Stimulated activated CD8-positive, alpha-beta memory T cell treated with anti-CD3 and anti-CD28 coated beads, Interleukin-2, amount 100 ng/mL, for 48 hours (primary cell): ENCODE measurements at regions not wholly inside any gene's neighbourhood (a gene's known extent, or its start where the extent isn't known, plus 50 kb on each side); places are given as distances from the start of the nearest gene placed in this dataset.
"Not testable (repeated sequence)": the region's sequence is repeated elsewhere in the genome, so short reads cannot be mapped to it uniquely, and the experiment has no call there.

Experiments
- DNase-seq, 2 donors: peaks; one replicate each; pipeline ENCODE4 v3.0.0-alpha.2; 2020; ENCODE audit warnings: low read depth in 2 of 2

- no peak for DNase-seq
Observed at GRCh38 chr6:137309078-137309762, 90.0 kb upstream of the IFNGR1 start.

DNA sequence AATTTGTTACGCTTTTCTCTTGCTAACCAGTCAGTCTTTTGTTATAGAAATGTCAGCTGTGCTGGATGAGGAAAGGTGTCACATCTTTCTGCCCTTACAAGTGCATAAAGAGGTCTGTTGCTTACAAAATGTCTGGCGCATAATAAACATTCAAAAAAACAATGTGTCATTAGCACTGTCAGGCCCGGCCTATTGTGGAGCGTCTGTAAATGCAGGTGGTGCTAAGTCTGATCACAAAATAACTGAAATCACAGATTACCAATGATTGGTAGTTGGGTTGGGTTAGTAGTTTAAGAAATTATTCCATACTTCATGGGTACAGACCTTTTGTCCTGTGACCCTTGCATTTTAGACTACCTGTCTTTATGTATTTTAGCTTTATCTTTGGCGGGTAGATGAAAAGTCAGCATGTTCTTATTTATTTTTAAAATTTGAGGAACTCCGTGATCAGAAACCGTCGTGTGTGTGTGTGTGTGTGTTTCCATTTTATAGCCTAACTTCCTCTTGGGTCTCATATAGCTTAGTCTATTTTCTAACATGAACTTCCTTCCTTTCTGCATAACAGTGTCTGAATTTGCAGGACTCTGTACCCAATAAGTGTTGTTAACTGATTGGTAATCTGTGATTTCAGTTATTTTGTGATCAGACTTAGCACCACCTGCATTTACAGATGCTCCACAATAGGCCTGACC lies 88.1 kb upstream of the IFNGR1 start:
- DNase-seq, result no peak

- no peak for DNase-seq
Observed at GRCh38 chr6:137305691-137306090, 86.5 kb upstream of the IFNGR1 start.

DNA sequence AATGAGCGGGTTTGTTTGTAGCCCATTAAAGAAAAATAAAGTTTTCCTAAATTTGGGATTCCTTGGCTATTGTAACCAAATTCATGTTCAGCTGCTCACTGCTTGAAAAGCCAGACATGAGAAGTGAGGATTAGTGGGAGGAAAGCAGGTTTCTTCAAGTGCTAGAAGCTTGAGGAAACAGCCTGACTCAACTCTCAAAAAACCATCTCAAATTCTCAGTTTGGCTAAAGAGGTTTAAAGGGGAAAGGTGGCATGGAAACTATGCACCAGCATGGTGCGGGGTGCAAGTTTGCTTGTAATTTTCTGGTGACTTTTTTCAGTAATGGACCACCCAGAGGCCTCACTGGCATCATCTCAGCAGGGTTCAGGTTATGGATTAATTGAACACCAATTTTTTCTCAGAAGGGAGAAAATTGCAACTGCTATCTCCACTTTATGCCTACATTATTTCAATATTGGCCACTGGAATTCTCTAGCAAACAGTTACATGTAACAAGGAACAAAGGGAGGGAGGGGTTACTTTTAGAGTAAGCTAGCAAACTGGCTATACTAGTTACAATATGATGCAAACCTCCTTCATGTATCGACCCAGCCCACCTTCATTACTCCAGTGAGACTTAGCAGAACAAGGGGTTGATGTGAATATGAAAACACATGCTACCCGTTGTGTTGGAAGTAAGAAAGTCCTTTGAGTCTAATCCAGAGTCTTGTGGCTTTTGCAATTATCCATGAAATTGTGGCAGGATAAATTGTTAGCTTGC lies 85.0 kb upstream of the IFNGR1 start:
- no peak for DNase-seq

- DNase-seq, result no peak
Observed at GRCh38 chr6:137303441-137303840, 84.3 kb upstream of the IFNGR1 start.

DNA sequence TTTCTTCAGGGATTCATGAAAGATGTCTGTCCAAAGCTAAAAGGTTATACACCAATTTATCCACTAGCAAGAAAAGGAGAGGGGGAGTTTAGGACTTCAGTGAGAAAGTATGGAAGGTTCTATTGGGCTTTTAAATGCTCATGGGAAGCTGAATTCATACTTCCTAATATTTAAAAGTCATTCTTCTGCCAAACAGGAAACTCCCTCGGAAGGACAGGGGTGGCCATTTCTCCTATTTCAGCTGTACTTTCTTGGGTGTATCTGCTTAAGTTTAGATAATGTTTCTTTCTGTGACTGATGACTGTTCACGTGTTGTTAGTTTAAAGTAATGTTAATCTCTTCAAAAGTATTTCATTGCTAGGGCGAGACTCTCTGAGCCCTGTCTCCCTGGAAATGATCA lies 80.5 kb upstream of the IFNGR1 start:
- DNase-seq, result no peak

GRCh38 chr6:137297887-137298286 lies 78.7 kb upstream of the IFNGR1 start:
- no peak for DNase-seq

DNA sequence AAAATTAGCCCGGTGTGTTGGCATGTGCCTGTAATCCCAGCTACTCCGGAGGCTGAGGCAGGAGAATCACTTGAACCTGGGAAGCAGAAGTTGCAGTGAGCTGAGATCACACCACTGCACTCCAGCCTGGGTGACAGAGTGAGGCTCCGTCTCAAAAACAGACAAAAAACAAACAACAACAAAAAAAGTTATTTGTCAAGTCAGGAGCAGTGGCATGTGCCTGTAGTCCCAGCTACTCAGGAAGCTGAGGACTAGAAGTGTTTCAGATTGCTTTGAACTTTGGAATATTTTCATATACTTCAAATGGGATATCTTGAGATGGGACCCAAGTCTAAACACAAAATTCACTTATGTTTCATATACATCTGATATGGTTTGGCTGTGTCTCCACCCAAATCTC lies 73.1 kb upstream of the IFNGR1 start:
- DNase-seq, result not testable (repeated sequence)

DNA sequence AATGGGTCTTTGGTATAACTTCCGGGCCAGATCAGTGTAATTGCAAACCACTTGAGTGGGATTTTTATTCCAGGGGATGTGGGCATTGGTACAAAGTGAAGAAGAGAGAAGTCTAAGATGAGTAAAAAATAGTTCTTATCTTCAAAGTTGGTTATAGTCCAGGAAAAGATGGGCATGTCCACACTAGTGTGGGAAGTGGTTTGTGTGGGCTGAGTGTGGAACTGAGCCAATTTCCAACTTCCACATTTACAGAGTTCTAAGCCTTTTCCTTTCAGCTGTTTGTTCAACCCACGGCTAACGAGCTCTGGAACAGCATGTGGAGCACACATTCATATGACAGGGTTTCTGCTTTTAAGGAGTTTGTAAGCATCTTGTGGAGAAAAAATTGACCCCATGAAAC lies 72.3 kb upstream of the IFNGR1 start:
- DNase-seq, result no peak

GRCh38 chr6:137290601-137291261 lies 71.5 kb upstream of the IFNGR1 start:
- DNase-seq, result no peak

- DNase-seq, result no peak
Observed at GRCh38 chr6:137286916-137287315, 67.7 kb upstream of the IFNGR1 start.

DNA sequence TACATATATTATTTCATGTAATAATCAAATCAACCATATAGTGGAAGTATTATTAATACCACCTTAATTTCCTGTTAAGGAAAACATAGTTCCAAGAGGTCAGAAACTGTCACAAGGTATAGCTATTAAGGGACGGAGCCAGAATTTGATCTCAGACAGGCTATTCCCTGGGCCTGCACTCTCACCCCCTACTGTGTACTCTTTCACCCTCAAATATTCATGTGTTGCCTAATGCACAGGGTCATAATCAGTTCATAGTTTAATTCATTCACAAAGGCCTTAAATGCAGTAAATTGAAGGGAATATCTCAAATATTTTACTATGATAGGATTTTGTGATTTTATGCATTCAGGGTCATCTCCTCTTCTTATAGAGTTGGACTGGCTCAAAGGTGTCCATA lies 67.2 kb upstream of the IFNGR1 start:
- DNase-seq, result no peak

GRCh38 chr6:137284811-137285110 lies 65.6 kb upstream of the IFNGR1 start:
- DNase-seq, result no peak

GRCh38 chr6:137283940-137284810 lies 65.0 kb upstream of the IFNGR1 start:
- no peak for DNase-seq

GRCh38 chr6:137283080-137283479 lies 63.9 kb upstream of the IFNGR1 start:
- no peak for DNase-seq

- DNase-seq, result no peak
Observed at GRCh38 chr6:137282254-137282653, 63.1 kb upstream of the IFNGR1 start.

DNA sequence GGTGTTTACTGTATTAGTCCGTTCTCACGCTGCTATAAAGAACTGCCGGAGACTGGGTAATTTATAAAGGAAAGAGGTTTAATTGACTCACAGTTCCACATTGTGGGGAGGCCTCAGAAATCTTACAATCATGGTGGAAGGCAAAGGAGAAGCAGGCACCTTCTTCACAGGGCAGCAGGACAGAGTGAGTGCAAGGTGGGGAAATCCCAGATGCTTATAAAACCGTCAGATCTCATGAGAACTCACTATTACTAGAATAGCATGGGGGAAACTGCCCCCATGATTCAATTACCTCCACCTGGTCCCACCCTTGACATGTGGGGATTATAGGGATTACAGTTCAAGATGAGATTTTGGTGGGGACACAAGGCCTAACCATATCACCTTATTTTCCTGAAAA lies 60.1 kb upstream of the IFNGR1 start:
- DNase-seq, result not testable (repeated sequence)

DNA sequence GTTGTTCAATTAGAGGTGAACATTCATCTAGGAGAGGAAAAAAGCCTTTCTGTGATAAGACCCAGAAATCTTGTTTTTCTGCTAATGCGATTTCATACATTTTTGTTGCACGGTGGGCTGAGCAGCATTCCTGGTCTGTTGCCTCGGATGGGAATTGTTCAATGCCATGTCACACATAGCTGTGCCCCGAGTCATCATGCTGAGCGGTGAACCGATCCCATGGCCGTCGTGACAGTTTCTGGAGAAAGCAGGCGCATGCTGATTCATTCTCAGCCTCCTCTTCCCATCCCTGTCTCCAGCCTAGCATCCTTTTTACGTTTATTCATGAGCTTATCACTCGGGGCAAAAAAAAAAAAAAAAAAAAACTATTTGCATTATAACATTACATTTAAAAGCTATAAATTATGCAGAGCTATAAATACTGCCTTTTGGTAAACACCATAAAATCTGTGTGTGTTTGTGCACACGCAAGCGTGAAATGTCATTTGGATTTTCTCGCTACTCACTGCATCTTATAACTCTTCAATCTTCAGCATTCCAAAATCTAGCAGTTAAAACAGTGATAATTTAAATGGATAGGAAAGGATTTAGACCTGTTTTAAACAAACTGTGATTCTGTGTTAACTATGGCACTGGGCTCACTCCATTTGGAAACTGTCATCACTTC lies 58.9 kb upstream of the IFNGR1 start:
- no peak for DNase-seq

DNA sequence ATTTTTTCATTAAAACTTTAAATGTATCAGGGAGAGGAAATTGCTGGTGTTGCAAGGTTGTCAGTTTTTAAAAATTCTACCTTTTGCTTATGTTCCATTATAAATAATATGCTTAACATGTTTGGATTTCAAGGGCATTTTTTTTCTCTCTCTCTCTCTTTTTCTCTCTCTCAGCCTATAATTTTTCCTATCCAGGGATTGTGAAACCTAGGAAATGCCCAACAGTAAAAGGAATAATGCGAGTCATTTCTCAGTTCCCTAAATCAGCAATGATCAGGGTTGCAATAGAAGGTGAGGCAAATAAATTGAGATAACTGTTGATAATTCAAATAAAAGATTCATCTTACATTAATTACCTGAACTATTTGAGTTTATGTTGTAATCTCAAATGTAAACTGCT lies 53.2 kb upstream of the IFNGR1 start:
- DNase-seq, result no peak

- DNase-seq, result no peak
Observed at GRCh38 chr6:137271245-137272183, 52.3 kb upstream of the IFNGR1 start.
